ENCODE measurements at regions not wholly inside any gene's neighbourhood (a gene's known extent, or its start where the extent isn't known, plus 50 kb on each side); places are given as distances from the start of the nearest gene placed in this dataset.
"Not testable (repeated sequence)": the region's sequence is repeated elsewhere in the genome, so short reads cannot be mapped to it uniquely, and the experiment has no call there.

DNA sequence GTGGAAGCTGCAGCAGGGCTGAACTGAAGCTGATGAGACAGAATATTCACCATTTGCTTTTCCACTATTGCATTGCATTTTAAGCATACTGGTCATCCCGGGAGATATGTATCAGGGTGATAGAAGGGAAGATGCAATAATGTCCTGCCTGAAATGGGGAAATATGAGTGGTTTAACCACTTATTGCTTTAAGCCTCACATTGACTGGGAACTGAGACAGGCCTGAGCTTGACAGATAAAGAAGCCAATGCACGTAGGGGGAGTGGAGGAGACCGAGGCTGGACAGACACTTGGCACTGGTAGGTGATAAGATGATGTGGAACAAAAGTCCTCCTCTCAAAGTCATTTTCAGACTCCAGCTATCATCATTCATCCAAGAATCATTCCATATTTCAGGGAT is 911.7 kb upstream of the NCAM2 start:
- DNase-seq (ENCODE audit: low read depth in 3 of 3): no peak

DNA sequence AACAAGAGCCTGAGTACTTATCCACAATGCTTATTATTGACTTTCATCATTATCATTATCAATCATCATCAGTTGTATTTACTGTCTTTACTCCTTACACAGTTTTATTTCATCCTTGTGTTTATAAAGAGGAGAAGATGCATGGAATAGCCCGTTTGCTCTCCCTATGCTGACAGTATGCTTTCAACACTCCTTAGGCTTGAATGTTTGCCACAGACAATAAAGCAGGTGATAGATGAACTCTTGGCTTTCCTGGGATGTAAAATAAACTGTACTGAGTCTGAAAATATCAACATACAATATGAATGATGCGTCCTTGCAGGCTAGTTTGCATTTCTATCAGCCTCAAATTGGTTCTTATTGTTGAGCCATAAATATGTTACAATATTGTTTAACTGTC is 891.8 kb upstream of the NCAM2 start:
- no peak for DNase-seq (ENCODE audit: low read depth in 3 of 3)

DNA sequence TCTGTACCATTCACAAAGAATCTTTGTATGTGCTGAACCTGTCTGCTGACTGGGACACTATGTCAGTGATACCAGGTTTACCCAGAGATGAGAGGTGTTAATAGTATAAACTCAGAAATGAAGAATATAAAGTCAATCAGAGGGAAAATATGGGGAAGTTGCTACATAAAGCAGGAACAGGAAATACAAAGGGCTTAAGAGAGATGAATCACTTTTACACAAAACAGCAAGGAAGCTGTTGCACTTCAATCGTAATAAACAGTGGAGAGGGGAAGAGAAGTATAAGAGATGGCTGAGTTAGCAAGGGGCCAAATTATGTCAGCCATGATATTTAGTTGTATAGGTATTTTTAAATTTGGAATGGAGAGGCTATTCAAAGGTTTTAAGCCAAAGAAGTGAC is 890.2 kb upstream of the NCAM2 start:
- DNase-seq (ENCODE audit: low read depth in 3 of 3): no peak

DNA sequence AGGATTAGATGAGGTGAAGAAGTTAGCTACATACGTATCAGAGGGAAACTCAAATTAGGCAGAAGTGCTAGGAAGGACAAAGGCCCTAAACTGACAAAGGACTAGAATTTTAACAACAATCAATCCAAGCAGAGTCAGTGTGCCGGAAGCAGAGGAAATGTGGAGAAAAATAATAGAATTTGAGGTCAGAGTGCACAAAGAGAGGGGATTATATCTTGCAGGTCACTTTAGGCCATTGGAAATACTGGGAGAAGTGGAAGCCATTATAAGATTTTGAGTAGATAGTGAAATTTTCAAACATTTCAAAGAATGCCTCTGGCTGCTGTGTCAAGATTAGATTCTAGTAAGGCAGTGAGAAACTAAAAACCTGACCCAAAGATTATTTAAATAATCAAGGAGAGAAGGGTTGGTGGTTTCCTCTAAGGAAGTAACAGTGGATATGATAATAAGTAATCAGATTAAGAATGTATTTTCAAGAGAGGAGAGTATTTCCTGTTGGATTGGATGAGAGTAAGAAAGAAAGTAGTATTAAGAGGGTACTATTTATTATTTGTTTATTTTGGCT is 889.2 kb upstream of the NCAM2 start:
- DNase-seq (ENCODE audit: low read depth in 3 of 3): no peak

DNA sequence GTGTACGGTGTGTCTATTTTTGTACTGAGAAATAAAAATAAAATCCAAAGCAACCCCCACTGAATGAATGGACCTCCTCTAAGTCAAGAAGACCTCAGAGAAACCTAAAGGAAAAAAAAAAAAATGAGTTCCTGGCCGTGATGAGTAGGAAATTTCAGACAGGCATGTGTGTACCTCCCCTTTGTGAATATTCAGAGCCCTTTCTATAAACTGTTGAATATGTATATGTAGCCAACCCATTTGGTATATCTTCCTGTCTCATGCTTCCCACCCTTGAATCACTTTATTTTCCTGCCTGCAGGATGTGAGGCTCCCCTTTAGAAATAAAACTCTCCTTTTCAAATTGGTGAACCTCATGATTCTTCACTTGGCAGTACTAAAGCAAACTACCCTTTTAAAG is 887.8 kb upstream of the NCAM2 start:
- DNase-seq (ENCODE audit: low read depth in 3 of 3): no peak

DNA sequence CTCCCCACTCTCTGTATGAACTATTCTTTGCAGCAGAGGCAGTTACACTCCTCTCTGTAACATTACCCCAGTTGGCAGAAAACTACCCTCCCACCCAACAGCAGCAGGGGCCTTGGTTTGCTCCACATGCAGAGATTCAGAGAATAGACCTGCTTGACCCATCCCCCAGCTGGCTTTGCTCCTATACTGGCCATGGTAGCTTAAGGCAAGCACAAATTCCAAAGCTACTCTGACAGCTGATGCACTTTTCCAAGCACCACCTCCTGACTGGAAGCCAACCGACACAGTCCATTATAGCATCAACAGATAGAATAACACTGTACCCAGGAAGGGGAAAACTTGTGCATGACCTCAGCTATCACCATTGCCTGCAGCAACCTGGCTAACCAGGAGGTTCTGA is 846.5 kb upstream of the NCAM2 start:
- DNase-seq (ENCODE audit: low read depth in 3 of 3): no peak

- no peak for DNase-seq (ENCODE audit: low read depth in 3 of 3)
These were observed 835.0 kb upstream of the NCAM2 start for GRCh38 chr21:20163167-20163566.

DNA sequence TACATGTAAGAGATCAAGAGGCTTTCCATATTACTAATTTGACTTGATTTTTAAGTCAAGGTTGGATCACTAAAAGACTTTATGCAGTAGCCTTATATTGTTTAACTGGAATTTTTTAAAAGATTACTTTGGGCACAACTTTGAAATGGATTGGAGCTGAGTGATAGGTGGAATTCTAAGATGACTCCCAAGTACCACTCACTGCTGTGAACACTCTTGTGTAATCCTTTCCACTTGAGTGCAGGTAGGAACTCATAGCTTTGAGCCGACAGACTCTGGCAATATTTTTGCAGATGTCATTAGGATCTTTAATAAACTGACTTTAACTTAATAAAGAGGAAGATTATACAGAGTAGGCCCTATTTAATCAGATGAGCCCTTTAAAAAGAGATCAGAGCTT is 831.1 kb upstream of the NCAM2 start:
- no peak for DNase-seq (ENCODE audit: low read depth in 3 of 3)

GRCh38 chr21:20169812-20170576 is 828.2 kb upstream of the NCAM2 start:
- no peak for DNase-seq (ENCODE audit: low read depth in 3 of 3)

DNA sequence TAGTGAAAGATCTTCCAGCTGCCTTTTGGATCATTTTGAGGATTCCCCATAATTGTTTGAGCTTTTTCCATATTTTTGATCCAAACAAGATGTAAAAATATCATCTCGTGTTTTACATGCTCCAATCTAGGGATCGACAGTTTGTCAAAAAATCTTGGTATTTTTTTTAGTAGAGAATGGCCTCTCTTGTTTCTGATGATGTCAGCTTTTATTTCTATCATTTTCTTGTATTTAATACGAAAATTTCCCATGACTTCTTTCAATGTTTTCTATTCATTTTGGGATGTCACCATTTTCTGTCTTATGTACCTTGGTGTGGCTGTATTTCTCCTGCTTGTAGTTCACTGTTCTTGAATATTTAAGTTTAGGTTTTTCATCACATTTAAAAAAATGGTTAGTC is 812.0 kb upstream of the NCAM2 start:
- DNase-seq (ENCODE audit: low read depth in 3 of 3): no peak

- no peak for DNase-seq (ENCODE audit: low read depth in 3 of 3)
These were observed 811.2 kb upstream of the NCAM2 start for GRCh38 chr21:20187028-20187427.

- not testable (repeated sequence) for DNase-seq (ENCODE audit: low read depth in 3 of 3)
These were observed 796.9 kb upstream of the NCAM2 start for GRCh38 chr21:20201323-20201722.

DNA sequence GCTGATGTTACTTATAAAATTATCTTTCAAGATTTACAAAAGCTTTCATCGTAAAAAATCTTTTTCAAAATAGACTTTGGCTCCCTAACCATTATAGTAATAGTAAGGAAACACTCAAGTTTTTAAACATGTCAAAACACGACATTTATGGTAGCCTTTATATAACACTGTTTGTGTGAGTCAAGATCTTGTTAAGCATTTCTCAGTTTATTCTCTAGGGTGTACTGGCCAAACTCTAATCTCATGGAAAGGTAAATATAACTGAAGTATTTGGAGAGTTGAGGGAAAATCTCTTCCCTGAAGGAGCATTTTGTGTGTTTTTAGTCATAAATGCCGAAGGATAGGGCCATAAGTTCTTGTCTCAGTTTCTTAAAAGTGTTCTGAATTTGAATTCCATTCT is 790.9 kb upstream of the NCAM2 start:
- no peak for DNase-seq (ENCODE audit: low read depth in 3 of 3)

- no peak for DNase-seq (ENCODE audit: low read depth in 3 of 3)
These were observed 782.2 kb upstream of the NCAM2 start for GRCh38 chr21:20215959-20216358.

GRCh38 chr21:20220586-20220985 is 777.6 kb upstream of the NCAM2 start:
- no peak for DNase-seq (ENCODE audit: low read depth in 3 of 3)

DNA sequence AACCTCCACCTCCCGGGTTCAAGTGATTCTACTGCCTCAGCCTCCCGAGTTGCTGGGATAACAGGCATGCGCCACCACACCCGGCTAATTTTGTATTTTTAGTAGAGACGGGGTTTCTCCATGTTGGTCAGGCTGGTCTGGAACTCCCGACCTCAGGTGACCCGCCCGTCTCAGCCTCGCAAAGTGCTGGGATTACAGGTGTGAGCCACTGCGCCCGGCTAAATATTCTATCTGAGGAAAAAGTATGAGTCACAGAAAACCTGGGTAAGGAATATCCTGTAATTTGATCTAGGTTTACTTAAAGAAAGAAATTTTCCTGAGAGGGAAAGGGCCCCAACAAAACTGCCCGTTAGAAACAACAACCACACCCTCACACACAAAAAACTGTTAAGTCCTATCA is 776.2 kb upstream of the NCAM2 start:
- not testable (repeated sequence) for DNase-seq (ENCODE audit: low read depth in 3 of 3)

- DNase-seq (ENCODE audit: low read depth in 3 of 3): not testable (repeated sequence)
These were observed 761.6 kb upstream of the NCAM2 start for GRCh38 chr21:20236649-20237048.

- no peak for DNase-seq (ENCODE audit: low read depth in 3 of 3)
These were observed 748.8 kb upstream of the NCAM2 start for GRCh38 chr21:20249401-20249800.

DNA sequence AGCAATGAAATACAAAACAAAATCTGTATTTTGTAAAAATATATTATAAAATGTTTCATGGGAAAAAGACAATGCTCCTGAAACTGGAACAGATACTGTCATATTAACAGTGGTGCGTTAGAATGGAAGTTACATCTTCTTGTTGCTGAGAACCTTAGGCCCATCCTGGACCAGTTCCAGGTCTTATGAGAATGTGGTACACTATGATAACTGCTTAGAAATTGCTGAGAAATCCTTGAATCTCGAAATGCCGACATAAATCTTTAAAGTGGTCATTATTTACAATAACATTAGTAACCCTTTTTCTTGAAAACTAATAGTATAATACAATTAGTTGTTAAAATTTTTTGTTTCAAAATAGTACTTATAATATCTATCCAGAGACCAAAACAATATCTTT is 747.9 kb upstream of the NCAM2 start:
- no peak for DNase-seq (ENCODE audit: low read depth in 3 of 3)

DNA sequence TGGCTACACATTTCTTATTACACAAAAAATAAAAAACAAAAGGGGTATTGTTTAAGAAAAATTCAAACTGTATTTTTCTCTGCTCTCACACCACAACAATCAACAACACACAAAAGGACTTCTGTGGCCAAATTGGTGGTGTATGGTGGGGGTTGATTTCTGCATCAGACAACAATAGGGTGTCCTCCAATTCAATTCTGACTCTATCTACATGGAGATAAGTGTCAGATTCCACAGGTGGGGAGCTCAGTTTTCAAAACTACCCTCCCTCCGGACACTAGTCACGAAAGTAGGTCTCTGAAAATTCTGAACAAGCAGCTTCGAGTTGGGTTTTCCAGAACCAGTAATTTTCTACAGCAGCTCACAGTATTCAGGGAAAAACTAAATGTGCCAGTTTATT is 744.9 kb upstream of the NCAM2 start:
- no peak for DNase-seq (ENCODE audit: low read depth in 3 of 3)

GRCh38 chr21:20254964-20255363 is 743.2 kb upstream of the NCAM2 start:
- DNase-seq (ENCODE audit: low read depth in 3 of 3): no peak

GRCh38 chr21:20257052-20257740 is 741.0 kb upstream of the NCAM2 start:
- DNase-seq (ENCODE audit: low read depth in 3 of 3): no peak

DNA sequence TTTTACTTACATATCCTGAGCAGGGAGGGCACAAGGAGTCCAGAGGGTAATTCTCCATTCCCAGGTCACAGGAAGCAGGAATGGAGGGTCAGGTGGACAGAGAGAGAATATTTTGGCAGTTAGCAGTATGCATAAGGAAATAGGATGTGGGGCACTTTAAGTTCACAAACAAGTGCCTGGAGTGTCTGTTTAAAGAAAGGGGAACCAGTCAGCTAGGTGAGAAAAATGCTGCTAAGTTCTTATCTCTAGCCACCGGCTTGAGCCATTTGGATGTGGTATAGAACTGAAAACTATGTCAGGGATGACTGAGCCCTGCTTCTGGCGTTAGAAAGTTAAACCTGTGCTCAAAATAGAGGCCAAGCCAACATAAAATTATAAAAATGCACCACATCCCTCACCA is 739.7 kb upstream of the NCAM2 start:
- no peak for DNase-seq (ENCODE audit: low read depth in 3 of 3)

All from stimulated activated CD4-positive, alpha-beta T cell treated with anti-CD3 and anti-CD28 coated beads, TNF-alpha, amount 100 ng/mL, for 48 hours (primary cell).